Hypothalamus (tissue), 51 donors: ENCODE measurements at regions not wholly inside any gene's neighbourhood (a gene's known extent, or its start where the extent isn't known, plus 50 kb on each side); places are given as distances from the start of the nearest gene placed in this dataset.

Source experiments
- DNase-seq, 51 donors: peaks; one replicate each; lab custom pipeline; 2025; lab: John Stamatoyannopoulos, UW

- no peak for DNase-seq
These were observed 84.7 kb upstream of the THBS1 start for GRCh38 chr15:39495871-39496840.

GRCh38 chr15:39497016-39497758, 83.7 kb upstream of the THBS1 start:
- no peak for DNase-seq

GRCh38 chr15:39497759-39498565, 82.9 kb upstream of the THBS1 start:
- no peak for DNase-seq

GRCh38 chr15:39498629-39499028, 82.2 kb upstream of the THBS1 start:
- no peak for DNase-seq

- no peak for DNase-seq
These were observed 81.8 kb upstream of the THBS1 start for GRCh38 chr15:39499042-39499441.

- DNase-seq, result no peak
These were observed 81.2 kb upstream of the THBS1 start for GRCh38 chr15:39499681-39500080.

GRCh38 chr15:39501366-39502081, 79.4 kb upstream of the THBS1 start:
- DNase-seq, result no peak

- DNase-seq, result no peak
These were observed 78.8 kb upstream of the THBS1 start for GRCh38 chr15:39502082-39502447.

GRCh38 chr15:39502611-39503195, 78.2 kb upstream of the THBS1 start:
- no peak for DNase-seq

GRCh38 chr15:39503526-39503925, 77.4 kb upstream of the THBS1 start:
- DNase-seq, result no peak

- DNase-seq, result no peak
These were observed 76.1 kb upstream of the THBS1 start for GRCh38 chr15:39504808-39505207.

GRCh38 chr15:39506146-39506545, 74.7 kb upstream of the THBS1 start:
- DNase-seq, result no peak

GRCh38 chr15:39508536-39508935, 72.3 kb upstream of the THBS1 start:
- no peak for DNase-seq

- DNase-seq, result no peak
These were observed 70.7 kb upstream of the THBS1 start for GRCh38 chr15:39510001-39510701.

- peak in 1 of 51 donors; percentile 2 for DNase-seq
These were observed 69.6 kb upstream of the THBS1 start for GRCh38 chr15:39511000-39511915.

- peak in 1 of 51 donors; percentile 7 for DNase-seq
These were observed 69.0 kb upstream of the THBS1 start for GRCh38 chr15:39511916-39512260.

- DNase-seq, result no peak
These were observed 68.2 kb upstream of the THBS1 start for GRCh38 chr15:39512643-39513042.

- DNase-seq, result no peak
These were observed 66.9 kb upstream of the THBS1 start for GRCh38 chr15:39513936-39514335.
